Gastrocnemius medialis (tissue), 4 donors: ENCODE measurements at regions not wholly inside any gene's neighbourhood (a gene's known extent, or its start where the extent isn't known, plus 50 kb on each side); places are given as distances from the start of the nearest gene placed in this dataset.

Experiments used
- ATAC-seq, 2 donors: fragments of 150-250 bp; one replicate each; pipeline ENCODE4 v1.9.1; 2016
- DNase-seq, 2 donors: peaks; one replicate each; pipeline ENCODE4 v3.0.0-alpha.2; 2019
- H3K27ac ChIP-seq, 4 donors: fragments of 200-600 bp; sonication (generic); 1 replicate in 1 of 4; 2 replicates in 3 of 4; pipeline ENCODE4 v1.5.1; 2016 to 2018; ENCODE audit warnings: mild to moderate bottlenecking in 2 of 4, moderate library complexity in 1 of 4
- H3K27me3 ChIP-seq, 3 donors: fragments of 200-600 bp; sonication (generic) in 2 of 3; 1 replicate in 1 of 3; 2 replicates in 2 of 3; pipeline versions ENCODE4 v1.5.1 to v1.6.0; 2016 to 2019; ENCODE audit warnings: mild to moderate bottlenecking in 1 of 3, moderate library complexity in 1 of 3
- H3K36me3 ChIP-seq, 2 donors: fragments of 200-600 bp; sonication (generic) in 1 of 2; one replicate each; pipeline ENCODE4 v1.5.1; 2017 to 2018
- H3K4me1 ChIP-seq, 2 donors: fragments of 200-600 bp; sonication (generic) in 1 of 2; one replicate each; pipeline ENCODE4 v1.5.1; 2016 to 2017; ENCODE audit warnings: mild to moderate bottlenecking in 2 of 2
- H3K4me3 ChIP-seq, 4 donors: fragments of 200-600 bp; sonication (generic) in 3 of 4; 1 replicate in 1 of 4; 2 replicates in 3 of 4; pipeline ENCODE4 v1.5.1; 2016 to 2019; ENCODE audit warnings: mild to moderate bottlenecking in 2 of 4
- H3K9me3 ChIP-seq, 3 donors: fragments of 200-600 bp; sonication (generic) in 2 of 3; 1 replicate in 1 of 3; 2 replicates in 2 of 3; pipeline ENCODE4 v1.5.1; 2016 to 2019
- POLR2A ChIP-seq, 2 donors: fragments of 450-650 bp; IDR thresholded peaks; one replicate each; pipeline ENCODE4 v1.6.1; 2017; ENCODE audit warnings: antibody characterized with exemption in 2 of 2, mild to moderate bottlenecking in 2 of 2, moderate library complexity in 2 of 2
- in situ Hi-C, 4 donors: fragments of 200-750 bp; cut with MboI; loops; one replicate each; pipeline versions ENCODE4 v1.15.0 to v1.8.0; 2017; ENCODE audit warnings: low sequenced_read_pairs in 4 of 4
- intact Hi-C: fragments of 100-400 bp; cut with DNase I; formaldehyde crosslinking; loops from one replicate; pipeline ENCODE4 v1.15.1; 2023; ENCODE audit warnings: low total_unique reads
- TF ChIP-seq, protein P1 (sequence below), 5 experiments: fragments of 450-650 bp in 3 of 5; fragments of 200-600 bp in 2 of 5; sonication (generic) in 2 of 5; IDR thresholded peaks in 4 of 5; conservative IDR thresholded peaks in 1 of 5; 1 replicate in 4 of 5; 2 replicates in 1 of 5; pipeline ENCODE4 v1.5.1; 2016 to 2019; ENCODE audit warnings: antibody characterized with exemption in 5 of 5, mild to moderate bottlenecking in 3 of 5, moderate library complexity in 3 of 5

DNA sequence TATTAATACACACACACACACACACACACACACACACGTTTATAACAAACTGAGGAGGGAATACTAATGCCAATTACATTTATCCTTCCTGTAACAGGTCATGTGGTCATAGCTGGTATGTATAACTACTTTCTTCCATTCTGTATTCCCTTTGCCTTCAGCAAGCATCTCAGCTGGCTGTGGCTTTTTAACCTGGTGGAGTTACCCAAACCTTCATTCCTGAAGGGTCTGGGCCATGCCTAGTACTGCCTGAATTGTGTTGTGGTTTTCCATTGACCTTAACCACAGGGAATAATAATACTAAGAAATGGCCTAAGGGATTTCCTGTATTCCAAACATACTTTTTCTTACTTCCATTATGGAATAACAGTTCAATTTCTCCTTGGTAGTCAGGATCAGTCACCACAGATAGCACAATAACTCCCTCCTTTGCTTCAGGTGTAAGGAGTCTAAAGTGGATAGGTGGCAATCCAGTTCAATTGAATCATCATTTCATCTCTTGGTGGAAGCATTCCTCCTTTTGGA, 222.2 kb upstream of the MEF2C start:
- DNase-seq (no peak), ATAC-seq (no peak)
- in situ Hi-C loops: no loop called here
- H3K27me3 ChIP-seq: no peaks in the 10 kb centered on the region
- H3K4me1 ChIP-seq: peaks cover 0 to 7% of the 10 kb centered on the region in 2 donors
- H3K36me3 ChIP-seq: no peaks in the 10 kb centered on the region
- H3K9me3 ChIP-seq: no peaks in the 10 kb centered on the region
- TF ChIP-seq POLR2A (IDR thresholded peaks at IDR 0.05): no peak
- TF ChIP-seq, protein P1, sequence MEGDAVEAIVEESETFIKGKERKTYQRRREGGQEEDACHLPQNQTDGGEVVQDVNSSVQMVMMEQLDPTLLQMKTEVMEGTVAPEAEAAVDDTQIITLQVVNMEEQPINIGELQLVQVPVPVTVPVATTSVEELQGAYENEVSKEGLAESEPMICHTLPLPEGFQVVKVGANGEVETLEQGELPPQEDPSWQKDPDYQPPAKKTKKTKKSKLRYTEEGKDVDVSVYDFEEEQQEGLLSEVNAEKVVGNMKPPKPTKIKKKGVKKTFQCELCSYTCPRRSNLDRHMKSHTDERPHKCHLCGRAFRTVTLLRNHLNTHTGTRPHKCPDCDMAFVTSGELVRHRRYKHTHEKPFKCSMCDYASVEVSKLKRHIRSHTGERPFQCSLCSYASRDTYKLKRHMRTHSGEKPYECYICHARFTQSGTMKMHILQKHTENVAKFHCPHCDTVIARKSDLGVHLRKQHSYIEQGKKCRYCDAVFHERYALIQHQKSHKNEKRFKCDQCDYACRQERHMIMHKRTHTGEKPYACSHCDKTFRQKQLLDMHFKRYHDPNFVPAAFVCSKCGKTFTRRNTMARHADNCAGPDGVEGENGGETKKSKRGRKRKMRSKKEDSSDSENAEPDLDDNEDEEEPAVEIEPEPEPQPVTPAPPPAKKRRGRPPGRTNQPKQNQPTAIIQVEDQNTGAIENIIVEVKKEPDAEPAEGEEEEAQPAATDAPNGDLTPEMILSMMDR (IDR thresholded peaks at IDR 0.05 in 4 of 5, conservative IDR thresholded peaks at IDR 0.05 in 1 of 5): no peak
- intact Hi-C loops: no loop called here
- no peak overlapping the region for H3K4me3 ChIP-seq
- H3K27ac ChIP-seq: no peak overlapping the region

DNA sequence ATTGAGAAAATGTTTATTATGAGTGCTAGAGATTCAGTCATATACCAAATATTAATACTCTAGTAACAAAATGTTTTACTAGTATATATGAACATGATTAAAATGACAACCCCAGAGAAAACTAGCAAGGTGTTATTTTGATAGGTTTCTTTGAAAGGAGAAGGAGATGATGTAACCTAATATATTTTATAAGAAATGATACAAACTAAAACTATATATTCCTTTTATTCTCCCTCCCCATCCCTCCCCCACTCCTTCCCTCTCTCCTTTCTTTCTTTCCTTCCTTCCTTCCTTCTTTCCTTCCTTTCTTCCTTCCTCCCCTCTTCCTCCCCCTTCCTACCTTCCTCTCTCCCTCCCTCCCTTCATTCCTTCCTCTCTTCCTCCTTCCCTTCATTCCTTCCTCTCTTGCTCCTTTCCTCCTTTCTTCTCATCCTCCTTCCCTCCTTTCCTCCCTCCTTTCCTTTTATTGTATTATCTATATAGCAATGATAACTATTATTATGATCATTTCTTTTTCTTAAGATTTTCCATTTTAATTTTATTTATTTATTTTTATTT, 215.3 kb upstream of the MEF2C start:
- no peak for ATAC-seq
- in situ Hi-C loops: loop anchor here in 1 of 4 donors (25.0 kb wide), 1 partner anchor 386 kb away; no protein-coding TSS in a partner anchor
- no peaks in the 10 kb centered on the region for H3K9me3 ChIP-seq
- no peak for DNase-seq
- H3K27me3 ChIP-seq: no peaks in the 10 kb centered on the region
- intact Hi-C loops: loop anchor here (10.0 kb wide), 1 partner anchor 177 kb away; no protein-coding TSS in a partner anchor
- H3K27ac ChIP-seq: no peak overlapping the region
- H3K4me1 ChIP-seq: peaks cover 0 to 7% of the 10 kb centered on the region in 2 donors
- TF ChIP-seq, protein P1 (IDR thresholded peaks at IDR 0.05 in 4 of 5, conservative IDR thresholded peaks at IDR 0.05 in 1 of 5): no peak
- TF ChIP-seq POLR2A (IDR thresholded peaks at IDR 0.05): no peak
- H3K4me3 ChIP-seq: no peak overlapping the region
- no peaks in the 10 kb centered on the region for H3K36me3 ChIP-seq

DNA sequence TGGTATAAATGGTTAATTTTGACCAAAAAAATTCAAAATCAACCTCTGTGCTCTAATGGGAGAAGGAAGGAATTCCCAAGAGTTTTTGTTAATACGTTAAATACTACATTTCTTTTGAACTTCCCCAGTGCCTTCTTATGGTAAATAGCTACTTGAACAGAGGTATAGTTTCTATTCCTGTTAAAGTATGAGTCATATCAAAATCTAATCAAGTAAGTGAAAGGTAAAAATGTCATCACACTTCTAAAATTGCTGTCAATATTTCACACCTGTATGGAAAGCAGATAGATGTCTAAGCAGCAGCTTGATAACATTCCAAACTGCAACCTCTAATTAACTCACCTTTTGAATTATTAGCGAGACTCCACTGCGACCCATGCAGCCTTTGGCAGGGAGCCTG, 214.1 kb upstream of the MEF2C start:
- intact Hi-C loops: loop anchor here (10.0 kb wide), 1 partner anchor 178 kb away; no protein-coding TSS in a partner anchor
- Histone ChIP-seq H3K27me3 (no peaks in the 10 kb centered on the region), H3K36me3 (no peaks in the 10 kb centered on the region), H3K9me3 (no peaks in the 10 kb centered on the region), H3K27ac (no peak overlapping the region), H3K4me1 (peaks cover 0 to 4% of the 10 kb centered on the region in 2 donors), H3K4me3 (no peak overlapping the region)
- no peak for TF ChIP-seq POLR2A (IDR thresholded peaks at IDR 0.05)
- TF ChIP-seq, protein P1 (IDR thresholded peaks at IDR 0.05 in 4 of 5, conservative IDR thresholded peaks at IDR 0.05 in 1 of 5): no peak
- in situ Hi-C loops: loop anchor here in 1 of 4 donors (25.0 kb wide), 1 partner anchor 385 kb away; no protein-coding TSS in a partner anchor
- no peak for ATAC-seq
- no peak for DNase-seq

DNA sequence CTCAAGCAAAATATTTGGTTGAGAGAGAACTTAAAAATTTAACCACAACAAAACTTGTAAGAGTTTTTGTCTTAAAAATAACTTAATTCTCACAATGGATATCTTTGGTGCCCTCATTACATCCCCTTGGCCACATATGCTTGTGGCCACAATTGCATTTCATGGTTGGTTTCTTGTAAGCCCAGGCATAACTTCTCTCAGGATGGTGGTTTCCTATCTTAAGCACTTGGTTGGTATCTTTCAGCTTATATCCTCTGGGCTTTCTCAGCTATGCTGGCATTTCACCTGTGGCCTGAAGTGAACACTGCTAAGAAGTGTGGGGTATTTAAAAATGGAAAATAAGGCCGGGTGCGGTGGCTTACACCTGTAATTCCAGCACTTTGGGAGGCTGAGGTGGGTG, 212.4 kb upstream of the MEF2C start:
- DNase-seq: no peak
- no peak for ATAC-seq
- Histone ChIP-seq H3K36me3 (no peaks in the 10 kb centered on the region), H3K27me3 (no peaks in the 10 kb centered on the region), H3K4me3 (no peak overlapping the region), H3K27ac (no peak overlapping the region), H3K4me1 (no peaks in the 10 kb centered on the region), H3K9me3 (no peaks in the 10 kb centered on the region)
- TF ChIP-seq, protein P1 (IDR thresholded peaks at IDR 0.05 in 4 of 5, conservative IDR thresholded peaks at IDR 0.05 in 1 of 5): no peak
- no peak for TF ChIP-seq POLR2A (IDR thresholded peaks at IDR 0.05)
- in situ Hi-C loops (loop anchor here in 1 of 4 donors (25.0 kb wide), 1 partner anchor 383 kb away; no protein-coding TSS in a partner anchor), intact Hi-C loops (loop anchor here (10.0 kb wide), 1 partner anchor 179 kb away; no protein-coding TSS in a partner anchor)
